ENCODE measurements at regions not wholly inside any gene's neighbourhood (a gene's known extent, or its start where the extent isn't known, plus 50 kb on each side); places are given as distances from the start of the nearest gene placed in this dataset.

- H3K79me2 ChIP-seq (ENCODE audit: insufficient read depth, low read length) = no peaks in the 10 kb centered on the region
- no peak for TF ChIP-seq CTCF (IDR thresholded peaks at IDR 0.05; ENCODE audit: extremely low read depth, low read depth, low read length)
- H3K27ac ChIP-seq (ENCODE audit: low read depth, low read length) = no peak overlapping the region
- DNase-seq (ENCODE audit: insufficient read length, low spot score, missing footprints) = no peak
- peaks cover 3% of the 10 kb centered on the region for H3K9me3 ChIP-seq (ENCODE audit: low read depth, low read length)
- H3K4me3 ChIP-seq (ENCODE audit: insufficient read depth, low read length) = no peak overlapping the region
- H3K27me3 ChIP-seq (ENCODE audit: insufficient read depth, low read length) = no peaks in the 10 kb centered on the region
- H3K36me3 ChIP-seq (ENCODE audit: insufficient read depth, low read length) = no peaks in the 10 kb centered on the region
- H2AFZ ChIP-seq (ENCODE audit: low read length) = no peak overlapping the region
- H4K20me1 ChIP-seq (ENCODE audit: insufficient read depth, low read length) = no peaks in the 10 kb centered on the region
- H3K4me2 ChIP-seq (ENCODE audit: insufficient read depth, low read length) = no peak overlapping the region
- H3K4me1 ChIP-seq (ENCODE audit: insufficient read depth, low read length) = no peaks in the 10 kb centered on the region
Measured at GRCh38 chr3:74352166-74352565, 262.3 kb downstream of the CNTN3 start.

- H3K4me1 ChIP-seq (ENCODE audit: insufficient read depth, low read length) = no peaks in the 10 kb centered on the region
- no peak for TF ChIP-seq CTCF (IDR thresholded peaks at IDR 0.05; ENCODE audit: extremely low read depth, low read depth, low read length)
- no peaks in the 10 kb centered on the region for H4K20me1 ChIP-seq (ENCODE audit: insufficient read depth, low read length)
- H3K36me3 ChIP-seq (ENCODE audit: insufficient read depth, low read length) = no peaks in the 10 kb centered on the region
- H3K4me3 ChIP-seq (ENCODE audit: insufficient read depth, low read length) = no peak overlapping the region
- H3K27ac ChIP-seq (ENCODE audit: low read depth, low read length) = no peak overlapping the region
- H3K4me2 ChIP-seq (ENCODE audit: insufficient read depth, low read length) = no peak overlapping the region
- no peak for DNase-seq (ENCODE audit: insufficient read length, low spot score, missing footprints)
- no peaks in the 10 kb centered on the region for H3K79me2 ChIP-seq (ENCODE audit: insufficient read depth, low read length)
- H3K27me3 ChIP-seq (ENCODE audit: insufficient read depth, low read length) = no peaks in the 10 kb centered on the region
- H2AFZ ChIP-seq (ENCODE audit: low read length) = no peak overlapping the region
- H3K9me3 ChIP-seq (ENCODE audit: low read depth, low read length) = peaks cover 3% of the 10 kb centered on the region
Measured at GRCh38 chr3:74351213-74351612, 263.2 kb downstream of the CNTN3 start.

- no peak for TF ChIP-seq CTCF (IDR thresholded peaks at IDR 0.05; ENCODE audit: extremely low read depth, low read depth, low read length)
- H3K27me3 ChIP-seq (ENCODE audit: insufficient read depth, low read length) = no peaks in the 10 kb centered on the region
- DNase-seq (ENCODE audit: insufficient read length, low spot score, missing footprints) = no peak
- H3K4me2 ChIP-seq (ENCODE audit: insufficient read depth, low read length) = no peak overlapping the region
- peaks cover 3% of the 10 kb centered on the region for H3K9me3 ChIP-seq (ENCODE audit: low read depth, low read length)
- no peaks in the 10 kb centered on the region for H3K36me3 ChIP-seq (ENCODE audit: insufficient read depth, low read length)
- H3K4me1 ChIP-seq (ENCODE audit: insufficient read depth, low read length) = no peaks in the 10 kb centered on the region
- no peak overlapping the region for H3K27ac ChIP-seq (ENCODE audit: low read depth, low read length)
- no peaks in the 10 kb centered on the region for H4K20me1 ChIP-seq (ENCODE audit: insufficient read depth, low read length)
- no peaks in the 10 kb centered on the region for H3K79me2 ChIP-seq (ENCODE audit: insufficient read depth, low read length)
- H2AFZ ChIP-seq (ENCODE audit: low read length) = no peak overlapping the region
- H3K4me3 ChIP-seq (ENCODE audit: insufficient read depth, low read length) = no peak overlapping the region
Measured at GRCh38 chr3:74349015-74349414, 265.4 kb downstream of the CNTN3 start.

GRCh38 chr3:74347563-74348268 lies 266.7 kb downstream of the CNTN3 start:
- H3K79me2 ChIP-seq (ENCODE audit: insufficient read depth, low read length) = no peaks in the 10 kb centered on the region
- H3K4me3 ChIP-seq (ENCODE audit: insufficient read depth, low read length) = no peak overlapping the region
- no peak for DNase-seq (ENCODE audit: insufficient read length, low spot score, missing footprints)
- H3K4me2 ChIP-seq (ENCODE audit: insufficient read depth, low read length) = no peak overlapping the region
- TF ChIP-seq CTCF (IDR thresholded peaks at IDR 0.05; ENCODE audit: extremely low read depth, low read depth, low read length) = no peak
- no peaks in the 10 kb centered on the region for H4K20me1 ChIP-seq (ENCODE audit: insufficient read depth, low read length)
- peaks cover 3% of the 10 kb centered on the region for H3K9me3 ChIP-seq (ENCODE audit: low read depth, low read length)
- no peak overlapping the region for H2AFZ ChIP-seq (ENCODE audit: low read length)
- H3K4me1 ChIP-seq (ENCODE audit: insufficient read depth, low read length) = no peaks in the 10 kb centered on the region
- H3K27ac ChIP-seq (ENCODE audit: low read depth, low read length) = no peak overlapping the region
- H3K36me3 ChIP-seq (ENCODE audit: insufficient read depth, low read length) = no peaks in the 10 kb centered on the region
- H3K27me3 ChIP-seq (ENCODE audit: insufficient read depth, low read length) = no peaks in the 10 kb centered on the region

All from osteoblast (primary cell).